ENCODE measurements at regions not wholly inside any gene's neighbourhood (a gene's known extent, or its start where the extent isn't known, plus 50 kb on each side); places are given as distances from the start of the nearest gene placed in this dataset.
"Not testable (repeated sequence)": the region's sequence is repeated elsewhere in the genome, so short reads cannot be mapped to it uniquely, and the experiment has no call there.

- Mint-ChIP-seq H3K4me1 (ENCODE audit: low read depth) (no peaks in the 10 kb centered on the region), H3K27ac (no peak overlapping the region), H3K9me3 (peaks cover 28% of the 10 kb centered on the region), H3K27me3 (ENCODE audit: low read depth) (no peaks in the 10 kb centered on the region), H3K4me3 (ENCODE audit: low read depth) (no peak overlapping the region), H3K36me3 (ENCODE audit: low read depth) (no peaks in the 10 kb centered on the region)
- no peak for DNase-seq (ENCODE audit: low spot score)
- intact Hi-C loops (cut with micrococcal nuclease): no loop called here
Observed at GRCh38 chr4:124067046-124067445, 645.5 kb downstream of the ANKRD50 start.

DNA sequence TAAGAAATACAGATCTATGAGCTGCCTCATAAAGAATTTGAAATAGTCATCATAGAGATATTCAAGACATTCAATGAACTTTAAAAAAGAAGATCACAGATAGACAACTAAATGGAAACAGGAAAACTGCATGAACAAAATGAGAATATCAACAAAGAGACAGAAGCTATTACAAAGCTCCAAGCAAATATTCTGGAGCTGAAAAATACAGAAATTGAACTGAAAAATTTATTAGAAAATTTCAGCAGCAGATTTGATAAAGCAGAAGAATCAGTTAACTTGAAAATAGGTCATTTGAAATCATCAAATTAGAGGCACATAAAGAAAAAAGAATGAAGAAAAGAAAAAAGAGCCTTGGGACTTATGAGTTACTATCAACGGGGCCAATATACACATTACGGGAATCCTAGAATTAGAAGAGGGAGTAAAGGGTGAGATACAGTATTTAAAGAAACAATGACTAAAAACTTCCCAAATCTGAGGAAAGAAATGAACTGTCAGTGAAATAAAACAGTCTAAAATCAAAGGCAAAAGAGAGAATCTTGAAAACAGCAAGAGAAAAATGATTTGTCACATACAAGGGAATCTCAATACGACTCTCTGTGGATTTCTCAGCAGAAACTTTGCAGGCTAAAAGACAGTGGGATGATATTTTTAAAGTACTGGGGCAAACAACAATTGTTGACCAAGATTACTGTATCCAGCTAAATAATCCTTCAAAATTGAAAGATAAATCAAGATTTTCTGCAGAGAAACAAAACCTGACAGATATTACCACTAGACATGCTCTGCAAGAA lies 641.6 kb downstream of the ANKRD50 start:
- H3K27me3 Mint-ChIP-seq (ENCODE audit: low read depth): no peaks in the 10 kb centered on the region
- H3K4me3 Mint-ChIP-seq (ENCODE audit: low read depth): no peak overlapping the region
- no peak for DNase-seq (ENCODE audit: low spot score)
- H3K36me3 Mint-ChIP-seq (ENCODE audit: low read depth): no peaks in the 10 kb centered on the region
- no peak overlapping the region for H3K27ac Mint-ChIP-seq
- peaks cover 35% of the 10 kb centered on the region for H3K9me3 Mint-ChIP-seq
- no peaks in the 10 kb centered on the region for H3K4me1 Mint-ChIP-seq (ENCODE audit: low read depth)
- intact Hi-C loops (cut with micrococcal nuclease): no loop called here

DNA sequence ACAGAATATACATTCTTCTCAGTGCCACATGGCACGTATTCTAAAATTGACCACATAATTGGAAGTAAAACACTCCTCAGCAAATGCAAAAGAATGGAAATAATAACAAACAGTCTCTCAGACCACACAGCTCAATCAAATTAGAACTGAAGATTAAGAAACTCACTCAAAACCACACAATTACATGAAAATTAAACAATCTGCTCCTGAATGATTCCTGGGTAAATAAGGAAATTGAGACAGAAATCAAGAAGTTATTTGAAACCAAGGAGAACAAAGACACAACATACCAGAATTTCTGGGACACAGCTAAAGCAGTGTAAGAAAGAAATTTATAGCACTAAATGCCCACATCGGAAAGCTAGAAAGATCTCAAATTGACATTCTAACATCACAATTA lies 637.3 kb downstream of the ANKRD50 start:
- DNase-seq (ENCODE audit: low spot score); H3K36me3 Mint-ChIP-seq (ENCODE audit: low read depth); H3K27ac Mint-ChIP-seq; H3K4me3 Mint-ChIP-seq (ENCODE audit: low read depth); intact Hi-C loops (cut with micrococcal nuclease); H3K4me1 Mint-ChIP-seq (ENCODE audit: low read depth); H3K27me3 Mint-ChIP-seq (ENCODE audit: low read depth): not testable (repeated sequence)
- peaks cover 29% of the 10 kb centered on the region for H3K9me3 Mint-ChIP-seq

- Mint-ChIP-seq H3K4me1 (ENCODE audit: low read depth) (no peaks in the 10 kb centered on the region), H3K27ac (no peak overlapping the region), H3K4me3 (ENCODE audit: low read depth) (no peak overlapping the region), H3K27me3 (ENCODE audit: low read depth) (no peaks in the 10 kb centered on the region), H3K36me3 (ENCODE audit: low read depth) (no peaks in the 10 kb centered on the region), H3K9me3 (peaks cover 10% of the 10 kb centered on the region)
- intact Hi-C loops (cut with micrococcal nuclease): no loop called here
- DNase-seq (ENCODE audit: low spot score): no peak
Observed at GRCh38 chr4:124079174-124079780, 633.3 kb downstream of the ANKRD50 start.

DNA sequence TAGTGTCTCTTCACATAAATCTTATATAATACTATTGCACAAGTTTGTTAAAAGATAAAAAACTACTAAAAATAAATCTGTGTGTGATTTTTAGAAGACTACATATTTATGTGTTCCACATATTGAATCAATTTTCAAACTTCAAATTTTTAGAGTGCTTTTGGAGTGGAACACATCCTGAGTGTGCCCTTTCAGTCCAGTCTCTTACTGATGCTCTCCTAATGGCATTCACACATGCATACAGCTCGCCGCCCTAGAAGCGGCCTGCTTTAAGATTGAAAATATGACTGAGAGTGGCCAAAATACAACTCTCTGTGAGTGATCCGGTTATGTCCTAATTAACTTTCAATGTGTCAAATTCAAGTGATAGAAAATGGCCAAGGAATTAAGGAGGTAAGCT lies 628.8 kb downstream of the ANKRD50 start:
- Mint-ChIP-seq H3K9me3 (peaks cover 10% of the 10 kb centered on the region), H3K27ac (no peak overlapping the region), H3K4me1 (ENCODE audit: low read depth) (no peaks in the 10 kb centered on the region), H3K27me3 (ENCODE audit: low read depth) (no peaks in the 10 kb centered on the region), H3K4me3 (ENCODE audit: low read depth) (no peak overlapping the region), H3K36me3 (ENCODE audit: low read depth) (no peaks in the 10 kb centered on the region)
- DNase-seq (ENCODE audit: low spot score): no peak
- intact Hi-C loops (cut with micrococcal nuclease): no loop called here

- Mint-ChIP-seq H3K27me3 (ENCODE audit: low read depth) (no peaks in the 10 kb centered on the region), H3K4me3 (ENCODE audit: low read depth) (no peak overlapping the region), H3K27ac (no peak overlapping the region), H3K4me1 (ENCODE audit: low read depth) (no peaks in the 10 kb centered on the region), H3K9me3 (peaks cover under 1% of the 10 kb centered on the region), H3K36me3 (ENCODE audit: low read depth) (no peaks in the 10 kb centered on the region)
- no peak for DNase-seq (ENCODE audit: low spot score)
- intact Hi-C loops (cut with micrococcal nuclease): no loop called here
Observed at GRCh38 chr4:124085561-124086180, 626.9 kb downstream of the ANKRD50 start.

DNA sequence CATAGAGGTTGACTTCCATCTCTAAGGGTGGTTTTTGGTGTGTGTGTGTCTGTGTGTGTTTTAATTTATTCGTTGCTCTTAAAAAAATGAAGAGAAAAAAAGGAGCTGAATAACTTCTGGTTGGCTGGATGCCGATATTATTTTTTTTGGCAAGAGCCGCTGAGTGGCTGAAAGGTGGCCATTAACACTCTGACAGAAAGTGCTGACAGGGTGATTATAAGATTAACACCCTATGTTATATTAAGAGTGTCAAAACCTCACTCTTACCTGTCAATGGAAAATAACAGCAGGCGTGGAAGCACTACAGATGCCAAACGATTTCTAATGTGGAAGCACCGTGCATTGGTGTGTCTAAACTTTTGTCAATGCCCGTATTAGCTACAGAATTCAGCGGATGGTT lies 622.5 kb downstream of the ANKRD50 start:
- Mint-ChIP-seq H3K27ac (no peak overlapping the region), H3K9me3 (no peaks in the 10 kb centered on the region), H3K4me1 (ENCODE audit: low read depth) (no peaks in the 10 kb centered on the region), H3K36me3 (ENCODE audit: low read depth) (no peaks in the 10 kb centered on the region), H3K27me3 (ENCODE audit: low read depth) (no peaks in the 10 kb centered on the region), H3K4me3 (ENCODE audit: low read depth) (no peak overlapping the region)
- intact Hi-C loops (cut with micrococcal nuclease): no loop called here
- no peak for DNase-seq (ENCODE audit: low spot score)

DNA sequence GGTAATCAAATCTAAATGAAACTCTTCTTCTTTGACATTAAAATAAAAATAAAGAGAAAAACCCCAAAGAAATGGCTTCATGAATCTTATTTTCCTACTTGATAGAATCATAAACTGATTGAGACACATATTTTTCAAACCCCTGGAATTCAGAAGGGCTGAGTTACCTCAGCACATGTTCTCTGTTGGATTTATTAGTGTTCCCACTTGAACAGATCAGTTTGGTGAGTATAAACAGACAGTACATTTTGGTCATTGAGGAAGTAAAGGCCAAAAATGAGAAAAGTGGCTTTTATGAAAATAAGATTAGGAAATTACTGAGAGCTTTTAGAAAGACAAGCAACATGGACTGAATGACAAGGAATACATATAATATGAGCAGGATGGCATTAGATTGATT lies 620.4 kb downstream of the ANKRD50 start:
- no peak for DNase-seq (ENCODE audit: low spot score)
- no peaks in the 10 kb centered on the region for H3K9me3 Mint-ChIP-seq
- intact Hi-C loops (cut with micrococcal nuclease): no loop called here

GRCh38 chr4:124092541-124092984 lies 620.0 kb downstream of the ANKRD50 start:
- Mint-ChIP-seq H3K27me3 (ENCODE audit: low read depth) (no peaks in the 10 kb centered on the region), H3K36me3 (ENCODE audit: low read depth) (no peaks in the 10 kb centered on the region), H3K4me1 (ENCODE audit: low read depth) (no peaks in the 10 kb centered on the region), H3K4me3 (ENCODE audit: low read depth) (no peak overlapping the region), H3K27ac (no peak overlapping the region), H3K9me3 (no peaks in the 10 kb centered on the region)
- DNase-seq (ENCODE audit: low spot score): no peak
- intact Hi-C loops (cut with micrococcal nuclease): no loop called here

More for the DNA sequence above, 620.4 kb downstream of the ANKRD50 start:
- no peaks in the 10 kb centered on the region for H3K36me3 Mint-ChIP-seq (ENCODE audit: low read depth)
- no peaks in the 10 kb centered on the region for H3K27me3 Mint-ChIP-seq (ENCODE audit: low read depth)
- no peaks in the 10 kb centered on the region for H3K4me1 Mint-ChIP-seq (ENCODE audit: low read depth)
- no peak overlapping the region for H3K4me3 Mint-ChIP-seq (ENCODE audit: low read depth)
- H3K27ac Mint-ChIP-seq: no peak overlapping the region

- no peaks in the 10 kb centered on the region for H3K9me3 Mint-ChIP-seq
- H3K4me1 Mint-ChIP-seq (ENCODE audit: low read depth): no peaks in the 10 kb centered on the region
- H3K36me3 Mint-ChIP-seq (ENCODE audit: low read depth): no peaks in the 10 kb centered on the region
- no peaks in the 10 kb centered on the region for H3K27me3 Mint-ChIP-seq (ENCODE audit: low read depth)
- DNase-seq (ENCODE audit: low spot score): no peak
- no peak overlapping the region for H3K4me3 Mint-ChIP-seq (ENCODE audit: low read depth)
- intact Hi-C loops (cut with micrococcal nuclease): no loop called here
- H3K27ac Mint-ChIP-seq: no peak overlapping the region
Observed at GRCh38 chr4:124095621-124096020, 616.9 kb downstream of the ANKRD50 start.

- H3K36me3 Mint-ChIP-seq (ENCODE audit: low read depth): no peaks in the 10 kb centered on the region
- no peaks in the 10 kb centered on the region for H3K4me1 Mint-ChIP-seq (ENCODE audit: low read depth)
- no peak for DNase-seq (ENCODE audit: low spot score)
- H3K27ac Mint-ChIP-seq: no peak overlapping the region
- H3K4me3 Mint-ChIP-seq (ENCODE audit: low read depth): no peak overlapping the region
- H3K27me3 Mint-ChIP-seq (ENCODE audit: low read depth): no peaks in the 10 kb centered on the region
- H3K9me3 Mint-ChIP-seq: no peaks in the 10 kb centered on the region
- intact Hi-C loops (cut with micrococcal nuclease): no loop called here
Observed at GRCh38 chr4:124096290-124096689, 616.2 kb downstream of the ANKRD50 start.

DNA sequence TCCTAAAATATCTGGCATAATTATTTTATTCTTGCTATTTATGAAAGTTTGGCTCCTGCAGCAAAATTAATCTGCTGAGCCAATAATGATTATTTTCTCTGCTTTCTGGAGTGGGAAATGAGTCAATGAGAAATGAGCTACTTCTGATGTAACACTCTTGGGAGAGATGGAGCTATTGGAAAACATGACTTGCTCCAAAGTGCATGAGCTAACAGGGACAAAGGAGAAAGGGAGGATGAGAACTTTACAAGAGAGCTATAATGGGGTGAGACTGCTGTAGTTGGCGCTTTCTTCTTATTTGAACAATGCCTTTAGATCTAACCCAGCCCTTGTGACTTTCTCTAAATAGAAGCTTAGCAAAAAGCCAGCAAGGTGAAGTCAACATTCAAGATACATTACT lies 615.1 kb downstream of the ANKRD50 start:
- Mint-ChIP-seq H3K36me3 (ENCODE audit: low read depth) (no peaks in the 10 kb centered on the region), H3K4me1 (ENCODE audit: low read depth) (no peaks in the 10 kb centered on the region), H3K27ac (no peak overlapping the region), H3K4me3 (ENCODE audit: low read depth) (no peak overlapping the region), H3K27me3 (ENCODE audit: low read depth) (no peaks in the 10 kb centered on the region), H3K9me3 (no peaks in the 10 kb centered on the region)
- intact Hi-C loops (cut with micrococcal nuclease): no loop called here
- DNase-seq (ENCODE audit: low spot score): no peak

GRCh38 chr4:124104101-124104500 lies 608.4 kb downstream of the ANKRD50 start:
- H3K4me3 Mint-ChIP-seq (ENCODE audit: low read depth): no peak overlapping the region
- H3K27me3 Mint-ChIP-seq (ENCODE audit: low read depth): no peaks in the 10 kb centered on the region
- no peaks in the 10 kb centered on the region for H3K9me3 Mint-ChIP-seq
- DNase-seq (ENCODE audit: low spot score): no peak
- H3K36me3 Mint-ChIP-seq (ENCODE audit: low read depth): no peaks in the 10 kb centered on the region
- intact Hi-C loops (cut with micrococcal nuclease): no loop called here
- no peaks in the 10 kb centered on the region for H3K4me1 Mint-ChIP-seq (ENCODE audit: low read depth)
- no peak overlapping the region for H3K27ac Mint-ChIP-seq

All from activated T-helper 2 cell treated with anti-CD3 and anti-CD28 coated beads, Interferon-gamma antibody, Interleukin-2, Interleukin-4, amounts not matched to agents 10 μg/mL and 5 μg/mL and 100 μg/mL, durations not matched to agents 14 hours and 24 hours and 36 hours (primary cell).